ENCODE measurements at regions not wholly inside any gene's neighbourhood (a gene's known extent, or its start where the extent isn't known, plus 50 kb on each side); places are given as distances from the start of the nearest gene placed in this dataset.
A peak's percentile ranks its signal among the peaks of the same experiment; 100 is the strongest.

GRCh38 chr12:124170760-124171159, 124.1 kb upstream of the RFLNA start:
- in situ Hi-C loops (cut with HindIII; ENCODE audit: low pct_unique_long_range_greater_than_20kb, low sequenced_read_pairs) = no loop called here

GRCh38 chr12:124171231-124171979, 123.5 kb upstream of the RFLNA start:
- no peak for DNase-seq (ENCODE audit: low read depth, low spot score)
- in situ Hi-C loops (cut with HindIII; ENCODE audit: low pct_unique_long_range_greater_than_20kb, low sequenced_read_pairs) = no loop called here

More at GRCh38 chr12:124170760-124171159, 124.1 kb upstream of the RFLNA start:
- no peak for DNase-seq (ENCODE audit: low read depth, low spot score)

- no peak for DNase-seq (ENCODE audit: low read depth, low spot score)
- in situ Hi-C loops (cut with HindIII; ENCODE audit: low pct_unique_long_range_greater_than_20kb, low sequenced_read_pairs) = no loop called here
Measured at GRCh38 chr12:124172636-124173035, 122.3 kb upstream of the RFLNA start.

- DNase-seq (ENCODE audit: low read depth, low spot score) = no peak
- in situ Hi-C loops (cut with HindIII; ENCODE audit: low pct_unique_long_range_greater_than_20kb, low sequenced_read_pairs) = no loop called here
Measured at GRCh38 chr12:124173692-124174091, 121.2 kb upstream of the RFLNA start.

GRCh38 chr12:124174451-124175348, 120.2 kb upstream of the RFLNA start:
- DNase-seq (ENCODE audit: low read depth, low spot score) = no peak
- in situ Hi-C loops (cut with HindIII; ENCODE audit: low pct_unique_long_range_greater_than_20kb, low sequenced_read_pairs) = no loop called here

GRCh38 chr12:124175704-124176103, 119.2 kb upstream of the RFLNA start:
- no peak for DNase-seq (ENCODE audit: low read depth, low spot score)
- in situ Hi-C loops (cut with HindIII; ENCODE audit: low pct_unique_long_range_greater_than_20kb, low sequenced_read_pairs) = no loop called here

- in situ Hi-C loops (cut with HindIII; ENCODE audit: low pct_unique_long_range_greater_than_20kb, low sequenced_read_pairs) = no loop called here
- no peak for DNase-seq (ENCODE audit: low read depth, low spot score)
Measured at GRCh38 chr12:124177276-124177950, 117.5 kb upstream of the RFLNA start.

GRCh38 chr12:124177951-124178316, 117.0 kb upstream of the RFLNA start:
- DNase-seq (ENCODE audit: low read depth, low spot score) = no peak
- in situ Hi-C loops (cut with HindIII; ENCODE audit: low pct_unique_long_range_greater_than_20kb, low sequenced_read_pairs) = no loop called here

- DNase-seq (ENCODE audit: low read depth, low spot score) = no peak
- in situ Hi-C loops (cut with HindIII; ENCODE audit: low pct_unique_long_range_greater_than_20kb, low sequenced_read_pairs) = no loop called here
Measured at GRCh38 chr12:124179936-124180607, 114.8 kb upstream of the RFLNA start.

GRCh38 chr12:124183172-124183571, 111.7 kb upstream of the RFLNA start:
- in situ Hi-C loops (cut with HindIII; ENCODE audit: low pct_unique_long_range_greater_than_20kb, low sequenced_read_pairs) = no loop called here
- DNase-seq (ENCODE audit: low read depth, low spot score) = no peak

GRCh38 chr12:124184456-124184855, 110.4 kb upstream of the RFLNA start:
- DNase-seq (ENCODE audit: low read depth, low spot score) = no peak
- in situ Hi-C loops (cut with HindIII; ENCODE audit: low pct_unique_long_range_greater_than_20kb, low sequenced_read_pairs) = no loop called here

GRCh38 chr12:124185971-124186686, 108.8 kb upstream of the RFLNA start:
- DNase-seq (ENCODE audit: low read depth, low spot score) = no peak
- in situ Hi-C loops (cut with HindIII; ENCODE audit: low pct_unique_long_range_greater_than_20kb, low sequenced_read_pairs) = no loop called here

GRCh38 chr12:124188084-124188483, 106.8 kb upstream of the RFLNA start:
- no peak for DNase-seq (ENCODE audit: low read depth, low spot score)
- in situ Hi-C loops (cut with HindIII; ENCODE audit: low pct_unique_long_range_greater_than_20kb, low sequenced_read_pairs) = no loop called here

- in situ Hi-C loops (cut with HindIII; ENCODE audit: low pct_unique_long_range_greater_than_20kb, low sequenced_read_pairs) = no loop called here
- peak; percentile 9 for DNase-seq (ENCODE audit: low read depth, low spot score)
Measured at GRCh38 chr12:124188561-124189405, 106.1 kb upstream of the RFLNA start.

GRCh38 chr12:124190312-124191023, 104.4 kb upstream of the RFLNA start:
- no peak for DNase-seq (ENCODE audit: low read depth, low spot score)
- in situ Hi-C loops (cut with HindIII; ENCODE audit: low pct_unique_long_range_greater_than_20kb, low sequenced_read_pairs) = no loop called here

- DNase-seq (ENCODE audit: low read depth, low spot score) = peak; percentile 36
- in situ Hi-C loops (cut with HindIII; ENCODE audit: low pct_unique_long_range_greater_than_20kb, low sequenced_read_pairs) = no loop called here
Measured at GRCh38 chr12:124191024-124191359, 103.9 kb upstream of the RFLNA start.
